Endodermal cell (in vitro differentiated cells): ENCODE measurements at regions not wholly inside any gene's neighbourhood (a gene's known extent, or its start where the extent isn't known, plus 50 kb on each side); places are given as distances from the start of the nearest gene placed in this dataset.

Experiments used
- DNase-seq: peaks from one replicate; pipeline ENCODE4 v3.0.0-alpha.2; 2017
- H3K27ac ChIP-seq: 2 replicates; pipeline ENCODE4 v1.5.1; 2013; ENCODE audit warnings: mild to moderate bottlenecking, low read depth, low read length, moderate library complexity
- H3K27me3 ChIP-seq: 2 replicates; pipeline ENCODE4 v1.6.1; 2013; ENCODE audit warnings: mild to moderate bottlenecking, low read length, moderate library complexity; ENCODE audit not compliant: insufficient read depth, control insufficient read depth, poor library complexity, severe bottlenecking
- H3K36me3 ChIP-seq: 2 replicates; pipeline ENCODE4 v1.7.0; 2013; ENCODE audit warnings: mild to moderate bottlenecking, low read length, moderate library complexity; ENCODE audit not compliant: control insufficient read depth, insufficient read depth
- H3K4me1 ChIP-seq: one replicate; pipeline ENCODE4 v1.7.0; 2013; ENCODE audit warnings: low read length; ENCODE audit not compliant: control insufficient read depth, insufficient read depth
- H3K4me3 ChIP-seq: 2 replicates; pipeline ENCODE4 v1.5.1; 2013; ENCODE audit warnings: mild to moderate bottlenecking, low read length, moderate library complexity
- H3K9ac ChIP-seq: 2 replicates; pipeline ENCODE4 v1.6.1; 2013; ENCODE audit warnings: mild to moderate bottlenecking, low read length, moderate library complexity; ENCODE audit not compliant: poor library complexity, severe bottlenecking; ENCODE audit errors: extremely low read depth
- H3K9me3 ChIP-seq: 2 replicates; pipeline ENCODE4 v1.6.1; 2013; ENCODE audit warnings: mild to moderate bottlenecking, low read length, moderate library complexity; ENCODE audit not compliant: control insufficient read depth
- H3K27ac Mint-ChIP-seq: 2 replicates; pipeline ENCODE4 v1.8.0; 2020; ENCODE audit warnings: mixed read lengths
- H3K27me3 Mint-ChIP-seq: 2 replicates; pipeline ENCODE4 v1.8.0; 2021; ENCODE audit warnings: mild to moderate bottlenecking, mixed read lengths; ENCODE audit not compliant: insufficient read depth
- H3K36me3 Mint-ChIP-seq: 2 replicates; pipeline ENCODE4 v1.8.0; 2020; ENCODE audit warnings: low read depth, mixed read lengths
- H3K4me1 Mint-ChIP-seq: 2 replicates; pipeline ENCODE4 v1.8.0; 2020; ENCODE audit warnings: mixed read lengths
- H3K4me3 Mint-ChIP-seq: 2 replicates; pipeline ENCODE4 v1.8.0; 2020; ENCODE audit warnings: mild to moderate bottlenecking, moderate library complexity, mixed read lengths
- H3K9me3 Mint-ChIP-seq: 2 replicates; pipeline ENCODE4 v1.8.0; 2020; ENCODE audit warnings: mild to moderate bottlenecking, mixed read lengths
- WGBS, 2 experiments: methylation state at CpG; one replicate each; pipeline versions ENCODE4 v1.1.5 to v1.1.7; 2013; ENCODE audit warnings: missing lambda C conversion rate in 2 of 2, mixed read lengths in 1 of 2; ENCODE audit not compliant: insufficient coverage in 1 of 2, insufficient read length in 1 of 2; 5-methylcytosine and 5-hydroxymethylcytosine counted together
- TF ChIP-seq, protein P1 (sequence below): fragments of 200-600 bp; sonication (generic); conservative IDR thresholded peaks from 2 replicates; pipeline ENCODE4 v1.5.0; 2021; ENCODE audit warnings: antibody characterized with exemption, mild to moderate bottlenecking

DNA sequence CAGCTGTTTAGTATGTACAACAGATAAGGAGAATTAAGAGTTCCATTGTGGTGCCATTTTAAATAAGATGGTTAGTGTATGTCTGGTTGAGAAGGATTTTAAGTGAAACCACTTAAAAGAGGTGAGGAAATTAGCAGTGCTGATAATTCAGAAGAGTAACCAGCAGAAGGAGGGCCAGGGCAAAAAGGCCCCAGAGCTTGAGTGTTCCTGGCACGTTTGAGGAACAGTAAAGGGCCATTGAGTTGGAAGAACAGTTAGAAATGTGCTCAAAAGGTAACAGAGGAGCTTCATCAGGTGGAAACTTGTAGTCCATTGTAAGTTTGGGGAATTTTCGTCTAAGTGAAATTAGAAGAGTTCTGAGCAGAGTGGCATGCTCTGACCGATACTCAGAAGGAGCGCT is 606.2 kb upstream of the ZFP42 start:
- Histone ChIP-seq H3K9ac (no peak overlapping the region), H3K9me3 (no peaks in the 10 kb centered on the region), H3K4me1 (no peaks in the 10 kb centered on the region), H3K27me3 (no peaks in the 10 kb centered on the region), H3K36me3 (no peaks in the 10 kb centered on the region), H3K4me3 (no peak overlapping the region), H3K27ac (no peak overlapping the region)
- 86 to 87% methylated on average over 4 of the region's 4 CpGs for WGBS, 2 experiments
- no peak for DNase-seq
- TF ChIP-seq, protein P1, sequence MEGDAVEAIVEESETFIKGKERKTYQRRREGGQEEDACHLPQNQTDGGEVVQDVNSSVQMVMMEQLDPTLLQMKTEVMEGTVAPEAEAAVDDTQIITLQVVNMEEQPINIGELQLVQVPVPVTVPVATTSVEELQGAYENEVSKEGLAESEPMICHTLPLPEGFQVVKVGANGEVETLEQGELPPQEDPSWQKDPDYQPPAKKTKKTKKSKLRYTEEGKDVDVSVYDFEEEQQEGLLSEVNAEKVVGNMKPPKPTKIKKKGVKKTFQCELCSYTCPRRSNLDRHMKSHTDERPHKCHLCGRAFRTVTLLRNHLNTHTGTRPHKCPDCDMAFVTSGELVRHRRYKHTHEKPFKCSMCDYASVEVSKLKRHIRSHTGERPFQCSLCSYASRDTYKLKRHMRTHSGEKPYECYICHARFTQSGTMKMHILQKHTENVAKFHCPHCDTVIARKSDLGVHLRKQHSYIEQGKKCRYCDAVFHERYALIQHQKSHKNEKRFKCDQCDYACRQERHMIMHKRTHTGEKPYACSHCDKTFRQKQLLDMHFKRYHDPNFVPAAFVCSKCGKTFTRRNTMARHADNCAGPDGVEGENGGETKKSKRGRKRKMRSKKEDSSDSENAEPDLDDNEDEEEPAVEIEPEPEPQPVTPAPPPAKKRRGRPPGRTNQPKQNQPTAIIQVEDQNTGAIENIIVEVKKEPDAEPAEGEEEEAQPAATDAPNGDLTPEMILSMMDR: no peak
- Mint-ChIP-seq H3K27me3 (no peaks in the 10 kb centered on the region), H3K36me3 (no peaks in the 10 kb centered on the region), H3K9me3 (no peaks in the 10 kb centered on the region), H3K4me3 (no peak overlapping the region), H3K4me1 (no peaks in the 10 kb centered on the region), H3K27ac (no peak overlapping the region)

DNA sequence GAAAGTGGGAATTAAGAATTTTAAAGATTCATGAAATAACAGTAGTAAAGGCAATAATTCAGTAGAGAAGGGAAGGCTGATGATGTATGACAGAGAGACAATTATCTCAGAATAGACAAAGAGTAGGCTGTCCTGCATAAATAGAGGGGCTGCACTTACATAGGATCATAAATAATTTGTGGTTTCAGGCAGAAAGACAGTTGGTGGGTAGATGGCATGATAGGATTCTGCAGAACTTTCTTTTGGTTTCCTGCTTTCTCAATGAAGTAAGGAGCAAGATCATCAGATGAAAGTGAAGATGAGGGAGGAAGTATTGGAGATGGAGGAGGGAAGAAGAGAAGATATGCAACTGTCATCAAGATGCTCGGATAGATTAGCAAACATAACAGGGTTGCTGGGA is 604.9 kb upstream of the ZFP42 start:
- TF ChIP-seq, protein P1: no peak
- no peaks in the 10 kb centered on the region for H3K9me3 Mint-ChIP-seq
- no peak overlapping the region for H3K27ac ChIP-seq
- H3K27me3 ChIP-seq: no peaks in the 10 kb centered on the region
- H3K9me3 ChIP-seq: no peaks in the 10 kb centered on the region
- no peaks in the 10 kb centered on the region for H3K4me1 ChIP-seq
- no peaks in the 10 kb centered on the region for H3K27me3 Mint-ChIP-seq
- no peak overlapping the region for H3K9ac ChIP-seq
- 100% methylated on average over 1 of the region's 1 CpG for WGBS, 2 experiments
- no peak overlapping the region for H3K27ac Mint-ChIP-seq
- DNase-seq: no peak
- H3K4me3 Mint-ChIP-seq: no peak overlapping the region
- H3K4me1 Mint-ChIP-seq: no peaks in the 10 kb centered on the region
- H3K36me3 Mint-ChIP-seq: no peaks in the 10 kb centered on the region
- H3K4me3 ChIP-seq: no peak overlapping the region
- no peaks in the 10 kb centered on the region for H3K36me3 ChIP-seq

GRCh38 chr4:187393531-187394344 is 601.8 kb upstream of the ZFP42 start:
- no peaks in the 10 kb centered on the region for H3K9me3 ChIP-seq
- DNase-seq: no peak
- Mint-ChIP-seq H3K4me3 (no peak overlapping the region), H3K36me3 (no peaks in the 10 kb centered on the region), H3K4me1 (no peaks in the 10 kb centered on the region), H3K9me3 (no peaks in the 10 kb centered on the region), H3K27ac (no peak overlapping the region), H3K27me3 (no peaks in the 10 kb centered on the region)
- no peak overlapping the region for H3K4me3 ChIP-seq
- TF ChIP-seq, protein P1: no peak
- WGBS, 2 experiments: 91% methylated on average over 3 of the region's 3 CpGs; no CpG with 5 or more reads in 1 of the 2 experiments
- H3K36me3 ChIP-seq: no peaks in the 10 kb centered on the region
- H3K9ac ChIP-seq: no peak overlapping the region
- H3K27me3 ChIP-seq: no peaks in the 10 kb centered on the region
- H3K27ac ChIP-seq: no peak overlapping the region
- no peaks in the 10 kb centered on the region for H3K4me1 ChIP-seq
